Right cardiac atrium (tissue), 5 donors: ENCODE measurements at regions not wholly inside any gene's neighbourhood (a gene's known extent, or its start where the extent isn't known, plus 50 kb on each side); places are given as distances from the start of the nearest gene placed in this dataset.

ENCODE experiments used
- ATAC-seq, 2 donors: fragments of 200-7000 bp; cut with Tn5 transposase; one replicate each; pipeline versions ENCODE4 v1.8.0 to v1.9.1; 2020; ENCODE audit warnings: moderate library complexity in 2 of 2, mild to moderate bottlenecking in 1 of 2
- DNase-seq, 3 donors: peaks; one replicate each; pipeline ENCODE4 v3.0.0-alpha.2; 2020
- H3K27ac ChIP-seq: one replicate; pipeline ENCODE4 v1.5.1; 2013; ENCODE audit warnings: mild to moderate bottlenecking, low read length, control low read depth, moderate library complexity
- H3K27me3 ChIP-seq: one replicate; pipeline ENCODE4 v1.6.1; 2013; ENCODE audit not compliant: control insufficient read depth, insufficient read depth
- H3K4me1 ChIP-seq: one replicate; pipeline ENCODE4 v1.6.1; 2013; ENCODE audit warnings: low read length; ENCODE audit not compliant: control insufficient read depth, insufficient read depth
- H3K4me3 ChIP-seq: one replicate; pipeline ENCODE4 v1.5.1; 2013; ENCODE audit warnings: low read length, control low read depth
- H3K9me3 ChIP-seq: one replicate; pipeline ENCODE4 v1.6.1; 2013; ENCODE audit warnings: low read length; ENCODE audit not compliant: control insufficient read depth
- WGBS: extraction: QIAGEN DNeasy Blood & Tissue Kit; methylation state at CpG from one replicate; pipeline ENCODE4 v1.1.7; 2013; 5-methylcytosine and 5-hydroxymethylcytosine counted together
- intact Hi-C, 4 donors: fragments of 100-400 bp; cut with DNase I; formaldehyde crosslinking; loops; one replicate each; pipeline versions ENCODE4 v1.11.0 to v1.14.0; 2022 to 2023
- donor health status: healthy with polysubstance abuse.
- donor health status: DM: no; HTN: yes; CAD: no.
- donor health status: DM: no; HTN: no; CAD: no.
- donor health status: DM: no; HTN: yes; CAD: no; lungs with severe emphysema.
- donor health status: DM: yes; HTN: yes; CAD: no.

- Histone ChIP-seq H3K4me1 (peaks cover 5% of the 10 kb centered on the region), H3K9me3 (no peaks in the 10 kb centered on the region), H3K4me3 (no peak overlapping the region), H3K27me3 (no peaks in the 10 kb centered on the region), H3K27ac (no peak overlapping the region)
- ATAC-seq (no peak), DNase-seq (no peak)
- 74% methylated on average over 3 of the region's 3 CpGs for WGBS
- intact Hi-C loops: no loop called here
Measured at GRCh38 chr18:27715751-27716150, 461.2 kb downstream of the CDH2 start.

- H3K27ac ChIP-seq: no peak overlapping the region
- DNase-seq: peak in 1 of 3 donors; percentile 34
- no peaks in the 10 kb centered on the region for H3K27me3 ChIP-seq
- whole genome bisulfite sequencing: 38% methylated on average over 3 of the region's 3 CpGs
- ATAC-seq: peak; percentile 58 to 60
- no peak overlapping the region for H3K4me3 ChIP-seq
- H3K4me1 ChIP-seq: peaks cover 5% of the 10 kb centered on the region
- H3K9me3 ChIP-seq: no peaks in the 10 kb centered on the region
- intact Hi-C loops: no loop called here
Measured at GRCh38 chr18:27713738-27714095, 463.2 kb downstream of the CDH2 start.

- Histone ChIP-seq H3K9me3 (no peaks in the 10 kb centered on the region), H3K27me3 (no peaks in the 10 kb centered on the region), H3K4me3 (no peak overlapping the region), H3K4me1 (peaks cover 5% of the 10 kb centered on the region), H3K27ac (no peak overlapping the region)
- intact Hi-C loops: no loop called here
- no peak for DNase-seq
- 34% methylated on average over 2 of the region's 2 CpGs for WGBS
- peak in 1 of 2 donors; percentile 54 for ATAC-seq
Measured at GRCh38 chr18:27713037-27713737, 463.7 kb downstream of the CDH2 start.

GRCh38 chr18:27712066-27712465 lies 464.9 kb downstream of the CDH2 start:
- Histone ChIP-seq H3K27ac (no peak overlapping the region), H3K27me3 (no peaks in the 10 kb centered on the region), H3K4me1 (peaks cover 5% of the 10 kb centered on the region), H3K9me3 (no peaks in the 10 kb centered on the region), H3K4me3 (no peak overlapping the region)
- peak in 1 of 2 donors; percentile 45 for ATAC-seq
- 40% methylated on average over 2 of the region's 2 CpGs for WGBS
- DNase-seq: peak in 1 of 3 donors; percentile 26
- intact Hi-C loops: no loop called here

GRCh38 chr18:27711382-27711781 lies 465.5 kb downstream of the CDH2 start:
- DNase-seq: no peak
- intact Hi-C loops: no loop called here
- H3K27ac ChIP-seq: no peak overlapping the region
- H3K4me3 ChIP-seq: no peak overlapping the region
- no peaks in the 10 kb centered on the region for H3K9me3 ChIP-seq
- no peak for ATAC-seq
- H3K27me3 ChIP-seq: no peaks in the 10 kb centered on the region
- H3K4me1 ChIP-seq: peaks cover 3% of the 10 kb centered on the region

GRCh38 chr18:27709344-27709743 lies 467.6 kb downstream of the CDH2 start:
- H3K27me3 ChIP-seq: no peaks in the 10 kb centered on the region
- DNase-seq (no peak), ATAC-seq (no peak)
- H3K27ac ChIP-seq: no peak overlapping the region
- intact Hi-C loops: no loop called here
- H3K9me3 ChIP-seq: no peaks in the 10 kb centered on the region
- no peak overlapping the region for H3K4me3 ChIP-seq
- 78% methylated on average over 1 of the region's 1 CpG for WGBS
- H3K4me1 ChIP-seq: no peaks in the 10 kb centered on the region

GRCh38 chr18:27707201-27707600 lies 469.7 kb downstream of the CDH2 start:
- 89% methylated on average over 1 of the region's 1 CpG for WGBS
- H3K4me1 ChIP-seq: no peaks in the 10 kb centered on the region
- no peak for ATAC-seq
- H3K27me3 ChIP-seq: no peaks in the 10 kb centered on the region
- DNase-seq: no peak
- H3K4me3 ChIP-seq: no peak overlapping the region
- intact Hi-C loops: no loop called here
- no peak overlapping the region for H3K27ac ChIP-seq
- no peaks in the 10 kb centered on the region for H3K9me3 ChIP-seq

- no peak for ATAC-seq
- WGBS: 63% methylated on average over 3 of the region's 3 CpGs
- Histone ChIP-seq H3K4me3 (no peak overlapping the region), H3K27me3 (no peaks in the 10 kb centered on the region), H3K27ac (no peak overlapping the region), H3K4me1 (no peaks in the 10 kb centered on the region), H3K9me3 (no peaks in the 10 kb centered on the region)
- DNase-seq: no peak
- intact Hi-C loops: no loop called here
Measured at GRCh38 chr18:27704736-27705361, 472.1 kb downstream of the CDH2 start.

- Histone ChIP-seq H3K4me3 (no peak overlapping the region), H3K27ac (no peak overlapping the region), H3K9me3 (no peaks in the 10 kb centered on the region), H3K4me1 (no peaks in the 10 kb centered on the region), H3K27me3 (no peaks in the 10 kb centered on the region)
- intact Hi-C loops: no loop called here
- DNase-seq (no peak), ATAC-seq (no peak)
- 57% methylated on average over 3 of the region's 3 CpGs for WGBS
Measured at GRCh38 chr18:27699137-27699536, 477.8 kb downstream of the CDH2 start.

GRCh38 chr18:27696148-27696547 lies 480.8 kb downstream of the CDH2 start:
- Histone ChIP-seq H3K27me3 (no peaks in the 10 kb centered on the region), H3K4me1 (no peaks in the 10 kb centered on the region), H3K27ac (no peak overlapping the region), H3K4me3 (no peak overlapping the region), H3K9me3 (no peaks in the 10 kb centered on the region)
- ATAC-seq: no peak
- WGBS: 96% methylated on average over 2 of the region's 2 CpGs
- intact Hi-C loops: no loop called here
- no peak for DNase-seq

- intact Hi-C loops: no loop called here
- 54% methylated on average over 4 of the region's 4 CpGs for WGBS
Measured at GRCh38 chr18:27695503-27695902, 481.4 kb downstream of the CDH2 start.

More at GRCh38 chr18:27695503-27695902, 481.4 kb downstream of the CDH2 start:
- ATAC-seq: no peak
- Histone ChIP-seq H3K27me3 (no peaks in the 10 kb centered on the region), H3K9me3 (no peaks in the 10 kb centered on the region), H3K4me1 (no peaks in the 10 kb centered on the region), H3K27ac (no peak overlapping the region), H3K4me3 (no peak overlapping the region)
- no peak for DNase-seq
